GM21723 (cell line): ENCODE measurements at regions not wholly inside any gene's neighbourhood (a gene's known extent, or its start where the extent isn't known, plus 50 kb on each side); places are given as distances from the start of the nearest gene placed in this dataset.
A peak's percentile ranks its signal among the peaks of the same experiment; 100 is the strongest.
"Not testable (repeated sequence)": the region's sequence is repeated elsewhere in the genome, so short reads cannot be mapped to it uniquely, and the experiment has no call there.

ENCODE experiments used
- ATAC-seq: cut with Tn5 transposase; IDR thresholded peaks from one replicate; pipeline ENCODE4 v1.9.1; 2021; ENCODE audit warnings: mild to moderate bottlenecking, moderate library complexity; ENCODE audit not compliant: unreplicated experiment

DNA sequence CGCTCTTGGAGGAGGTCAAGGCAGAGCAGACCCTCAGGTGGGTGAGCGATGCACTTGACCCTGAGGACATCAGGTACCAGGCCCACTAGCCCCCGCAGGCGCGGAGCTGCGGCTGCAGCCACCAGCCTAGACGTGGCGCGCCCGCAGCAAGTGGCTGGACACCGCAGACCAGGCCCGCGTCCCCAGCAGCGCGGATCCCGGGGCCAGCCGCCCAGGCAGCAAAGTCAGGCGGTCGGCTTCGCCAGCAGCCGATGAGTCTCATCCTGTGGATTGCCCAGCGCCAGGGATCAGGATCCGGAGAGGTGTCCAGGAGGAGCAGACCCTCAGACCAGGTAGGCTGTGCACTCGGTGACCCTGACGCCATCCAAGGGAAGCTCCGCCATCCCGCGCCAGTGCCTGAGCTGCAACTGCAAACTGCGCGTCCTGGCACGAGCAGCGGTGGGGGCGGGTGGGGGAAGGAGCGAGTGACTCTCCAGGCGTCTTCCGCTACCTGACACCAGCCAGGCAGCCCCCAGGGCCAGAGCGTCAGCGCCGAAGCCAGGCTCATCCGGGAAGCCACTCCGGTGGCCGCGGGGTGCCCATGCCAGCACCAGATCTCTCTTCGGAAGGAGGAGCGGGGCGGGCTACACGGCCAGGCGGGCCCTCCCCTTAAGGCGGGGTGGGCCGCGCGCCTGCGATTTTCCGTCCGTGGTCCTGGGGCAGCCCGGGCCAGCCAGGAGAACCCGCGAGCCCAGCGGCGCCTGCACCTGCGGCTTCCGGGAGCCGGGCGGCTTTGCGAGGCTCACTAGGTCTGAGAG lies 92.6 kb upstream of the THOC3 start:
- ATAC-seq, result peak; percentile 85

DNA sequence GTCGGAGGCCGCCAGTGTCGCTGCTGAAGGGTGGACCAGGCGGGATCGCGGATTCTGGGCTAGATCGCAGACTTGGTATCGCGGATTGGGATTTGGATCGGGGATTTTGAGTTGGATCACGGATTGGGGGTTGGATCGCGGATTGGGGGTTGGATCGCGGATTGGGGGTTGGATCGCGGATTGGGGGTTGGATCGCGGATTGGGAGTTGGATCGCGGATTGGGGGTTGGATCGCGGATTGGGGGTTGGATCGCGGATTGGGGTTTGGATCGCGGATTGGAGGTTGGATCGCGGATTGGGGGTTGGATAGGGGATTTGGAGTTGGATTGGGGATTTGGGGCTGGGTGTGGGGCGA lies 93.1 kb upstream of the THOC3 start:
- ATAC-seq, result not testable (repeated sequence)

DNA sequence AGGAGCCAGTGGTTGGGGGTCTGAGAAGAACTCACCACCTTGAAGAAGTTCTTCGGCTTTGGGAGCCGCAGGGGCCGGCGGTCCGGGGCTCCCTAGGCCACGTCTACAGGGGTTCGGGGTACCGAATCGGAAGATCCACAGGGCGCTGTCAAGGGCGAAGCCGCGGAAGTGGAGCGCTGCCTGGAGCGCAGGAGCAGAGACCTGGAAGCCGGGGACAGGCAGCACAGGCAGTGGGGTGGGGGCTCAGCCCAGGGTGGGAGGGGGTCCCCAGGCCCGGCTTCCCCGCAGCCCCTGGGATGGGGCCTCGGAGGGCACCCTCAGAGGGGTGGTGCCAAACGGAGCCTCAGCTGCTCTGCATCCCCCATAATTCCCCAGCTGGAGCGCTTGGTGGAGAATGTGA lies 93.5 kb upstream of the THOC3 start:
- ATAC-seq, result not testable (repeated sequence)

DNA sequence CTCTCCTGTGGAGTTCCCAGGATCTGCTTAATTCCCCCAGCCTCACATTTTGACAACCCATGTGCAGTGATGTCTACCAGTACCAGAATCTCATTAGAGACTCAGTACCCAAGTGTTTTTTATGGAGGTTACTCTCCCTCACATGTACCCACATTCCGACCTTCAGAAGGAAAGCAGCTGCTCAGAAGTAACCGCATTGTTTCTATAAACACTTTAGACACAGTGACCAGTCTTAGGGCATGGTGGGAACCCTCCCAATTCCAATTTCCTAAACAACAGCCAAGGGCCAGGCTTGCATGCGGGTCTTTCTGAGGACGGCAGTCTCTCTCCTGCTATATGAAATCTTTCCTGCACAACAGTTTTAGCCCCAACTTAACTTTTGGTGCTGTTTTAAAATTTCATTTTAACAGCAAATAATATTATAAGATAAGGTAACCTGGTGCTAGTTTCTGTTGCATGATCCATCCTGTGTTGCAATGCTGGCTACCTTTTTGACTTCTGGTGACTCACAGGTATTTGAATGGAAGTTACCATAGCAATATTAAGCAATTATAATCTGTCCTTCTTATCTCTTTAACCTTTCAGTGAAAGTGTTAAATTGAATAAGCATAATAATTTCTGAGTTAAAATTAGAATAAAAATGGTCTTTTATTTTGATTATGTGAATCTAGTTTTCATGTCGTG lies 98.3 kb upstream of the THOC3 start:
- not testable (repeated sequence) for ATAC-seq

DNA sequence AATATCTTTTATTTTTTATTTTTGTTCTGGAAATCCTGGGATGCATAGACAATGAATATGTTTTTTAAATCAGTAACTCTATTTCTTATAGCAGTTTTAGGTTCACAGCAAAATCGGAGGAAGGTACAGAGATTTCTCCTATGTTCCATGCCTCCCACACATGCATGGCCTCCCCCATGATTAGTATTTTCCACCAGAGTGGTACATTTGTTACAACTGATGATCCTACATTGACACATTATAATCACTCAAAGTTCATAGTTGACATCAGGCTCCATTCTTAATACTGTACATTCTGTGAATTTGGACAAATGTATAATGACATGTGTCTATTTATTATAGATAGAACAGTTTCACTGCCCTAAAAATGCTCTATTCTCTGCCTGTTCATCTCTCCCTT lies 99.0 kb upstream of the THOC3 start:
- ATAC-seq, result not testable (repeated sequence)

DNA sequence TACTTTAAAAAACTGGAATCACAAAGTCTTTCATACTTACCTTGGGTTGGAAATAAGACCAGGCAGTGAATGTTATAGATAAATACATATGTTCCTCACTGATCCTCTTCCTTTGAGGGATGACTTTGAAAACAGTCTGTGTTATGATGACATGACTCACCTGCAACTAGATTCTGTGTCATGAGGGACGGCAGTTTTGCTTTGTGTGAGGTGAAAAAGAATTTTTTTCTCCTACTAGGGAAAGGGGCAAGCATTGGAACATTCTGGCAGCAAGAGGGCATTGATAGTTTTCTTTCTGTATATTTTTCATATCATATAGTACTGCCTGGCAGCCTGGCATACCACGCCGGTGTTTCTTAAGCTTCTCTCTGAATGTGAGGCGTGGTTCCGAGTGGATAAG lies 99.8 kb upstream of the THOC3 start:
- ATAC-seq, result not testable (repeated sequence)

DNA sequence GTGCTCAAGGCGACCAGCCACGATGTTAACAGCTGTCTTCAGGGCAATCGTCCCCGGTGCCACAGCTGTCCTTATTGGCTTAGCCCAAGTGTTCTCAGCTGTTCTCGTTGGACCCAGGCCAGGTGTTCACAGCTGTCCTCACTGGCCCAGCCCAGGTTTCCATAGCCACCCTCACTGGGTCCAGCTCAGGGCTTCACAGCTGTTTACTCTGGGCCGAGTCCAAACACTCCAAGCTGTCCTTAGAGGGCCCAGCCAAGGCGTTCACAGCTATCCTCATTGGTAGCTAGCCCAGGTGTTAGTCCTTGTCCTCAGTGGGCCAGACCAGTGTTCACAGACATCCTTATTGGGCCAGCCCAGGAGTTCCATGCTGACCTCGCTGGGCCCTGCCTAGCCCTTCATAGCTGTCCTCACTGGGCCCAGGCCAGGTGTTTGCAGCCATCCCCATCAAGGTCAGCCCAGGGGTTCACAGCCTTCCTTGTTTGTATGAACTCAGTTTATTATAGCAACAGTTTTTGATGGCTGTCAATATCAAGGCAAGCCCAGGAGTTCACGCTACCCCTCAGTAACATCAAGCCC lies 106.0 kb upstream of the THOC3 start:
- not testable (repeated sequence) for ATAC-seq

DNA sequence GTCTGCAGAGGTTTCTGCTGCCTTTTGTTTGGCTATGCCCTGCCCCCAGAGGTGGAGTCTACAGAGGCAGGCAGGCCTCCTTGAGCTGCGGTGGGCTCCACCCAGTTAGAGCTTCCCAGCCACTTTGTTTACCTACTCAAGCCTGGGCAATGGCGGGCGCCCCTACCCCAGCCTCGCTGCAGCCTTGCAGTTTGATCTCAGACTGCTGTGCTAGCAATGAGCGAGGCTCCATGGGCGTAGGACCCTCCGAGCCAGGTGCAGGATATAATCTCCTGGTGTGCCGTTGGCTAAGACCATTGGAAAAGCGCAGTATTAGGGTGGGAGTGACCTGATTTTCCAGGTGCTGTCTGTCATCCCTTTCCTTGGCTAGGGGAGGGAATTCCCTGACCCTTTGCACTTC lies 115.6 kb upstream of the THOC3 start:
- ATAC-seq, result not testable (repeated sequence)

DNA sequence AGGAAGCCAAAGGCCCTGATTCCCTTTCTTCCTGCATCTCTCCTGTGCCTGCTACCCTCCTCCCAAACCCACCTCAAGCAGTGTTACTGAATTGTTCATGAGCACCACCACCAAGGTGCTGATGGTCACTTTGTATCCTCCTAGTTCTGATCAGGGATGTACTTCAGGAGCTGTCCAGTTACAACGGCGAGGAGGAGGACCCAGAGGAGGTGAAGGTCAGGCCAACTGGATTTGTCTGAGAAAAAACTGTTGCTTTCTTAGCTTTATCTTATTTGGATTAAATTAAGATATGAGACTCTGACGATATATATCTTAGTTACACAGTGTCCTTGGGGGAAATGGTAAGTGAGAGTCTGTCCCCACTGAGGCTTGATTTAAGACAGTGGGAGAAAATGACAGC lies 135.0 kb upstream of the THOC3 start:
- not testable (repeated sequence) for ATAC-seq

DNA sequence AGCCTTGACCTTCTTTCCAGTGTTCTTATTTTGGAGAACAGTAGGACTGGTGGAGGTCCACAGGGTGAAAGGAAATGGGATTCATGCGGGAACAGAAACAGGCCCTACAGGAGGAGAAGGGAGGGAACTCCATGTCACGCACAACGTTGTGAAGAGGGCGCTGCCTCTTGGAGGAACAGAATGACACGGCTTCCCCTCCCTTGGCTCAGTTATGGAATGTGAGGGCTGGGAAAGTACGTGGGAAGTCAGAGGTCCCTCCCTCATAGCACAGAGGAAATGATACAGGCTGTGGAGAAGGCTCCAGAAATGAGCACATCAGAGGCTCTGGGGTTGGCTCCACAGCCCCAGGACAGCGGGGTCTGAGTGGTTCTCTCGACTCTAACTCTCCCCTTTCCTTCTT lies 125.3 kb upstream of the SIMC1 start:
- ATAC-seq, result not testable (repeated sequence)

DNA sequence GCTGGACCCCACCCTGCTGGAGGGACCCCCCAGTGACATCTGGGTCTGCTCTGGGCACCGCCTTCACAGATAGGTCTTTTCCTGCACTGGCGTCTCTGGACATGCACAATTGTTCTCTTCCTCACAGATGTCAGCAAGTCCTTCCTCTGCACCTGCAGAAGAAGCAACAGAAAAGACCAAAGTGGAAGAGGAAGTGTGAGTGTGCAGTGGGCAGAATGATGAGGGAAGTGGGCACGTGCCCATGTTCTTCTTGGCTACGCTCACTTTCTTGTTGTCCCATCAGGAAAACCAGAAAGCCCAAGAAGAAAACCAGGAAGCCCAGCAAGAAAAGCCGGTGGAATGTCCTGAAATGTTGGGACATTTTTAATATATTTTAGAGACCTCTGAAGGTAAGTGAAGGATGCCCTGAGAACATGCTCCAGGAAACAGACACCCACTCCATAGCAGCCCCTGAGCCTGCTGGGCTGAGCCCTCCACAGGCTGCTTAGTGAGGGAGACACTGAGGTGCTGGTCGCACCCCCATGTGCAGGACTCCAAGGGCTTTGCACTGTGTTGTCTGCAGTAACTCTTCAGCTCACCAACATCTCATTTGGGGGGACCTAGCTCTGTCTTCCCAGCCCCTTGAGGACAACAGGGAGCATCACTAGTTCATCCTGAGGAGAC lies 124.4 kb upstream of the SIMC1 start:
- ATAC-seq, result not testable (repeated sequence)

DNA sequence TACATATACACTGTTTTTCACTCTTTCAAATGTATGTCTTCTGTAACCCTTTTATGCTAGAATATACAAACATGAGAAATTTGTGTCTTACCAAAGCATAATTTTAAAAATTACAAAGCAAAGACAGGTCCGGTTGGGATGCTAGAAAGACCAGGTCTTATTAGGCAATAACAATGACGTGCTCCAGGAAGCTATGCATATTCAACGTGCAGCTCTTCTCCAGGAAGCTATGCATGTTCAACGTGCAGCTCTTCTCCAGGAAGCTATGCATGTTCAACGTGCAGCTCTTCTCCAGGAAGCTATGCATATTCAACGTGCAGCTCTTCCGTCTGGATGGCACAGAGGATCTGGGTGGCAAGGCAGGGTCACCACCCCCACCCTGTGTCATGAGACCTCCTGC lies 123.4 kb upstream of the SIMC1 start:
- not testable (repeated sequence) for ATAC-seq

DNA sequence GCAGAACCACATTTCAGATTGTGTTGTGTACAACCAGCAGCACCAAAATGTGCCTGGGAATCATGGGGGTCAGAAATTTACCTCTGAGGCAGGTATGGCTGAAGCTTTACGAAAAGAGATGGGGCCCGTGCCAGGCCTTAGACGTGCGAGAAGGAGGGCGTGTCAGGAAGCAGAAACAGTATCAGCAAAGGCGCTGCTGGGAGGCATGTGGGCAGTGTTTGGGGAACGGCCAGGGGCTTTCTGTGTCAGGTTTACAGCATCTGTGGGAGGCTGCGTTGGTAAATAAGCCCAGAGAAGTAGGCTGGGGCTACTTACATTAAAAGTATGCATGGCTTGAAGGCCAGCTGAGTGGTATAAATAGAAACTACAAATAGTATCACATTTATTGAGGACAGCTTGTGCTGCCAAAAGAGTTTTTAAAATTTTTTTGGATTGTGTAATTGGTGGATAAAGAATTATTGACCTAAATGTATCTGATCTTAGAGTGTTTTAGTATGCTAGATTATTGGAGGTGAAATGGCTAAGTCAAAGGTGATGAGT lies 120.5 kb upstream of the SIMC1 start:
- not testable (repeated sequence) for ATAC-seq

DNA sequence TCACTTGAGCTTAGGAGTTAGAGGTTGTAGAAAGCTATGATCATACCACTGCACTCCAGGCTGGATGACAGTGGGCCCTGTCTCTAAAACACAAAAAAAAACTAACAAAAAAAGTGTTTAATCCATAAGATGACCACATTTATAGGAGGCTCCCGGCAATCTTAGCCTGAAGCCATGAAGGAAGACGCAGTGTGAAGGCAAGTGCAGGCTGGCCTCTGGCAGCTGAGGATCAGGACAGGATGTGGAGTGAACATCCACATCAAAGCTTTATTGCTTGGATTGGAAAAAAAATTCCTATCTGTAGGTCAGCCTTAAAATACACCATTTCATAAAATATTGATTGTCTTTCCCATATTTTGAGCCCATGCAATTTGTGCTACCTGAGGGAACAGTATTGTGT lies 115.9 kb upstream of the SIMC1 start:
- ATAC-seq, result not testable (repeated sequence)

DNA sequence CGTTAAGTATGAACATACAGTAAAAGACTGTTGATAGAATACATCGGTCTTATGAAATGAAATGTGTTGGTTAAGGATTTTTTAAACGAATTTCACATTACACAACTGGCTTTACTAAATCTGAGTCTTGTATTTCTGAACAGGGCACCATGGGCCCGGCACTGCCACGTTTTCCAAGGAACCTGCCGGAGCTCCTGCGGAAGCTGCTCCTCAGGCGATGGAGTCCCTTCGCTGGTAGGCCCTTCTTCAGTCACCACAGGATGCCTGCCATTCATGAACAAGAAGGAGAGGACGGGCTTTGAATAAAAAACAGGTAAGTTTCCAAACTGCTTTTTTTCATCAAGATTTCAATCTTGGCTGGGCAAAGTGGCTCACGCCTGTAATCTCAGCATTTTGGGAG lies 114.1 kb upstream of the SIMC1 start:
- not testable (repeated sequence) for ATAC-seq

DNA sequence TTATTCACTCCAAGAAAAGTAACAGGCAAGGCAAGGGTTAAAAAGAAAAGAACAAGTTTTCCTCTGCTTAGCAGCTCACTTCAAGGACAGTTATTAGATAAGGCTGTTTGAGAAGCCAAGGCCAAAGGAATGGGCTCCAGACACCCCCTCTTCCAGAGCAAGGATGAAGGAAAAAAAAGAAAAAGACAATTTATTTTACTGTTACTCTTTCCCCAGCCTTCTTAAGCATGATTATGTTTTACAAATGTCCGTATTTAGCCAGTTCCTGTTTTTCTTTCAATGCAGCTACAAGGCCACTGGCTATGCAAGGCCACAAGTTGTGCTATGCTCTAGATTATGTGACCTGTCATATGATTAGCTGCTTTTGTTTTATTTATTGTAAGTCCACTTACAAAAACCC lies 106.5 kb upstream of the SIMC1 start:
- ATAC-seq, result no peak

DNA sequence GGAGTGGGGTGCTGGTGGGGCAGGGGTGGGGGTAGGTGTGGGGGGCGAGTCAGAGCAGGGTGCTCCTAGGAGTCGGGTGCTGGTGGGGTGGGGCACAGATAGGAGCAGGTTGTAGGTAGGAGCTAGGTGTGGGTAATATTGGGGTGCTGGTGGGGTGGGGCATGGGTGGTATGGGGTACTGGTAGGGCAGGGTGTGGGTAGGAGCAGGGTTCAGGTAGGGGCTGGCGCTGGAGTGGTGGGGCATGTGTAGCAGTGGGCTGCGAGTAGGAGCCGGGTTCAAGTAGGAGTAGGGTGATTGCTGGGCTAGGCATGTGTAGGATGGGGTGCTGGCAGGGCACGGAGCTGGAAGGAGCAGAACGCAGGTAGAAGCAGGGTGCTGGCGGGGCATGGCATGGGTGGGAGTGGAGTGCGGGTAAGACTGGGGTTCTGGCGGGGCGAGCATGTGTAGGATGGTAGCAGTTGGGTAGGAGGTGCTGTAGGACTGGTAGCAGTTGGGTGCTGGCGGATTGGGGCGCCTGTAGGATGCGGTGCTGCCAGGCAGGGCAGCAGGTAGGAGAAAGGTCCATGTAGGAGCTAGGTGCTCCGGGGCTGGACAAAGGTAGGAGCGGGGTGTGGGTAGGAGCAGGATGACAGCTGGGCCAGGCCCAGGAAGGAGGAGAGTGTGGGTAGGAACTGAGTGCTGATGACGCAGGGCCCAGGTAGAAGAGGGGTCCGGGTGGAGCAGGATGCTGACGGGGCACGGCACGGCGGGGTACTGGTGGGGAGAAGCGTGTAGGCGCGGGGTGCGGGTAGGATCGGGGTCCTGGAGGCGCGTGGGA lies 105.5 kb upstream of the SIMC1 start:
- ATAC-seq, result no peak

DNA sequence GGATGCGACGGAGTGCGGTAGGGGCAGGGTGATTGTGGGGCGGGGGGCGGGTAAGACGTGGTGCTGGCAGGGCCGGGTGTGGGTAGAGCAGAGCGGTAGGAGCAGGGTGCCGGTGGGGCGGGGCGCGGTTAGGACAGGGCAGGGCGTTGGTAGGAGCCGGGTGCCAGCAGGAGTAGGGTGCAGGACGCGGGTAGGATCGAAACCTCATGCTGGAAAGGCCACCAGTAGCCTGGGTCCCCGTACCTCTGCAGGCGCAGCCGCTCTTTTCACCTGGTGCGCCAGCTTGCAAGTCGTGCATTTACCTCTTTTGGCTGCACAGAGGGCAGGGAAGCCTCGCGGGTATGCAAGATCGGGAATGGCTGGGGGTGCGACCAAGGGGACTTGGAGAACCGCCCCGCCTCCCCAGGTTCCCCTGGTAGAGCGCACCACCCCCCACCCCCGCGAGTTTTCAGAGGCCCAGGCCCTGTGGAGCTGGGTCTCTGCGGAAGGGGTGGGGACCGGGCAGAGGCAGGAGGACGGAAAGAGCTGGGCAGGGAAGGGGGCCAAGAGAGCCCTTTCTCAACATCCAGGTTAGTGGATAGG lies 104.8 kb upstream of the SIMC1 start:
- no peak for ATAC-seq

DNA sequence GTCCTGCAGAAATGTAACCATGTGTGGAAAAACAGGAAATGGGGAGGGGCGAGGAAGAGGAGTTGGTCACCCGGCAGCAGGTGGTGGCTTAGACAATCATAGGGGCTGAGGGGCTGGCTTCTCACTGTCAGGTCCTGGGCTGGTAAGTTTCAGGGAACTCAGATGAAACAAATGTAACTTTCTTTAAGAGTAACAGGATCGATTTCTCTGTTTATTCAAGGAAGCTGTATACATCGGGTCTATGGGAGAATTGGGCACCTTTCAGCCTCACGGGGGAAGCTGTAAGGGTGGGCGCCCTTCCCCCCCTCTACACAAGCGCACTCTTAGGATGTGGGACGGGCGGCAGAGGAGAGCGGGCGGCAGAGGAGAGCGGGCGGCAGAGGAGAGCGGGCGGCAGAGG lies 104.3 kb upstream of the SIMC1 start:
- ATAC-seq, result no peak
